Nephron (organoid): ENCODE measurements at regions not wholly inside any gene's neighbourhood (a gene's known extent, or its start where the extent isn't known, plus 50 kb on each side); places are given as distances from the start of the nearest gene placed in this dataset.

Experiments used
- H3K27ac Mint-ChIP-seq, 3 experiments: 2 replicates each; pipeline ENCODE4 v1.8.0; 2020; ENCODE audit warnings: mixed read lengths in 3 of 3, mild to moderate bottlenecking in 2 of 3, moderate library complexity in 1 of 3
- H3K27me3 Mint-ChIP-seq: 2 replicates; pipeline ENCODE4 v1.8.0; 2021; ENCODE audit warnings: low read depth, mild to moderate bottlenecking, moderate library complexity, mixed read lengths
- H3K36me3 Mint-ChIP-seq: 2 replicates; pipeline ENCODE4 v1.8.0; 2020; ENCODE audit warnings: low read depth, mixed read lengths
- H3K4me1 Mint-ChIP-seq: 2 replicates; pipeline ENCODE4 v1.8.0; 2020; ENCODE audit warnings: mixed read lengths
- H3K4me3 Mint-ChIP-seq, 3 experiments: 2 replicates each; pipeline ENCODE4 v1.8.0; 2020; ENCODE audit warnings: mild to moderate bottlenecking in 3 of 3, mixed read lengths in 3 of 3, moderate library complexity in 2 of 3
- H3K9me3 Mint-ChIP-seq: 2 replicates; pipeline ENCODE4 v1.8.0; 2020; ENCODE audit warnings: mixed read lengths
- TF ChIP-seq, protein P1 (sequence below), 3 experiments: fragments of 200-600 bp; sonication (generic); IDR thresholded peaks; one replicate each; pipeline ENCODE4 v1.5.0; 2021; ENCODE audit warnings: antibody characterized with exemption in 3 of 3; ENCODE audit not compliant: unreplicated experiment in 3 of 3

DNA sequence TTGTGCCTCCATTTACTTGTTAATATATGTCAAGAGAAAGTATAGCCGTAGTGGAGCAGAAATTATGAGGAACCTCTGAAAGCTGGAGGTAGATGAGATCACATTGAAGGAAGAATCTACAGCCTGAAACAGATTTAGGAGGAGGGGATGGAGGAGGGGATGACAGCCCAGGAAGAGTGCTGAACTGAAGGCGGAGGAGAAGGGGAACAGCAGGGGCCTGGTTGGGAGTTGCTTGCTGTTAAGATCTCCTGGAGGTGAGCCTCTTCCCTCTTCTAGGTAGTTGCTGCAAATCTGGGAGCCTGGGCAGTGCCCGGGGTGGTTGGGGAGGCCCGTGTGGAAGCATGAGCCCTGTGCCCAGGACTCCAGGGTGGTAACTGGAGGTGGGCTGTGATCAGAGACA, 111.8 kb upstream of the SEMA6A start:
- Mint-ChIP-seq H3K36me3 (no peaks in the 10 kb centered on the region), H3K9me3 (no peaks in the 10 kb centered on the region), H3K27ac (no peak overlapping the region), H3K4me1 (peaks cover 4% of the 10 kb centered on the region), H3K27me3 (no peaks in the 10 kb centered on the region), H3K4me3 (no peak overlapping the region)
- TF ChIP-seq, protein P1, sequence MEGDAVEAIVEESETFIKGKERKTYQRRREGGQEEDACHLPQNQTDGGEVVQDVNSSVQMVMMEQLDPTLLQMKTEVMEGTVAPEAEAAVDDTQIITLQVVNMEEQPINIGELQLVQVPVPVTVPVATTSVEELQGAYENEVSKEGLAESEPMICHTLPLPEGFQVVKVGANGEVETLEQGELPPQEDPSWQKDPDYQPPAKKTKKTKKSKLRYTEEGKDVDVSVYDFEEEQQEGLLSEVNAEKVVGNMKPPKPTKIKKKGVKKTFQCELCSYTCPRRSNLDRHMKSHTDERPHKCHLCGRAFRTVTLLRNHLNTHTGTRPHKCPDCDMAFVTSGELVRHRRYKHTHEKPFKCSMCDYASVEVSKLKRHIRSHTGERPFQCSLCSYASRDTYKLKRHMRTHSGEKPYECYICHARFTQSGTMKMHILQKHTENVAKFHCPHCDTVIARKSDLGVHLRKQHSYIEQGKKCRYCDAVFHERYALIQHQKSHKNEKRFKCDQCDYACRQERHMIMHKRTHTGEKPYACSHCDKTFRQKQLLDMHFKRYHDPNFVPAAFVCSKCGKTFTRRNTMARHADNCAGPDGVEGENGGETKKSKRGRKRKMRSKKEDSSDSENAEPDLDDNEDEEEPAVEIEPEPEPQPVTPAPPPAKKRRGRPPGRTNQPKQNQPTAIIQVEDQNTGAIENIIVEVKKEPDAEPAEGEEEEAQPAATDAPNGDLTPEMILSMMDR (IDR thresholded peaks at IDR 0.05; ENCODE audit: unreplicated experiment in 3 of 3), result no peak

DNA sequence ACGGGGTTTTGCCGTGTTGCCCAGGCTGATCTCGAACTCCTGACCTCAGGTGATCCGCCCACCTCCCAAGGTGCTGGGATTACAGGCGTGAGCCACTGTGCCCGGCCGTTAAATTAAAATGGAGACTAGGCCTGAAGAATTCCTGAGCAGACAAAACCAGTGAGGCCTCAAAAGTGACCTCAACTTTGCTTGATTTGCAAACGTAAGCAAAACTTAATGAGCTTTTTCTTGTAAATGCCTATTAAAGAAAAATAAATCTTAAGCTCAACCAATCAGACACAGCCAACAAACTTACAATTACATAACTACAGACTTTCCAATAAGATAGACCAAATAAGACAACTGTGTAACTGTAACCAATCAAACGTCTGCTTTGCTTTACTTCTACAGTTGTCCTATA, 111.3 kb upstream of the SEMA6A start:
- Mint-ChIP-seq H3K36me3 (no peaks in the 10 kb centered on the region), H3K27ac (no peak overlapping the region), H3K4me1 (peaks cover 8% of the 10 kb centered on the region), H3K4me3 (no peak overlapping the region), H3K27me3 (no peaks in the 10 kb centered on the region), H3K9me3 (no peaks in the 10 kb centered on the region)
- TF ChIP-seq, protein P1 (IDR thresholded peaks at IDR 0.05; ENCODE audit: unreplicated experiment in 3 of 3), result no peak

DNA sequence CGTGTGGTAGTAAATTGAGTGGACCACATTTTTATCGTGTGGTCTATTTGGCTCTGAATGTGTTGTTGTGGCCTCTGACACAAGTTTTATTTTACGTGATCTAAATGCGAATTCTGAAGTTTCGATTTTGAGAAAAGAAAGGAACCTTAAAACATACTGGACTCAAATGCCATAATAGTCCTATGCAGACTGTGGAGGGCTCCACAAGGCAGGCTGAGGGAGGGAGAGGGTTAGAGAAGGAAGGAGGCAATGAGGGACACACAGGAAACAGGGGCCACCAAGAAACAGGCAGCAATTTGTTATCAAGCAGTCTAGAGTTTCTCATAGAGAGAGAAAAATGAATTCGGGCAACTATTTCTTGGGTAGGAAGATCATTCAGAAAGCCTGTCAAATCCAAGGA, 110.4 kb upstream of the SEMA6A start:
- peaks cover 10% of the 10 kb centered on the region for H3K4me1 Mint-ChIP-seq
- H3K9me3 Mint-ChIP-seq, result no peaks in the 10 kb centered on the region
- H3K36me3 Mint-ChIP-seq, result no peaks in the 10 kb centered on the region
- no peak overlapping the region for H3K4me3 Mint-ChIP-seq
- H3K27ac Mint-ChIP-seq, result no peak overlapping the region
- TF ChIP-seq, protein P1 (IDR thresholded peaks at IDR 0.05; ENCODE audit: unreplicated experiment in 3 of 3), result no peak
- H3K27me3 Mint-ChIP-seq, result no peaks in the 10 kb centered on the region

DNA sequence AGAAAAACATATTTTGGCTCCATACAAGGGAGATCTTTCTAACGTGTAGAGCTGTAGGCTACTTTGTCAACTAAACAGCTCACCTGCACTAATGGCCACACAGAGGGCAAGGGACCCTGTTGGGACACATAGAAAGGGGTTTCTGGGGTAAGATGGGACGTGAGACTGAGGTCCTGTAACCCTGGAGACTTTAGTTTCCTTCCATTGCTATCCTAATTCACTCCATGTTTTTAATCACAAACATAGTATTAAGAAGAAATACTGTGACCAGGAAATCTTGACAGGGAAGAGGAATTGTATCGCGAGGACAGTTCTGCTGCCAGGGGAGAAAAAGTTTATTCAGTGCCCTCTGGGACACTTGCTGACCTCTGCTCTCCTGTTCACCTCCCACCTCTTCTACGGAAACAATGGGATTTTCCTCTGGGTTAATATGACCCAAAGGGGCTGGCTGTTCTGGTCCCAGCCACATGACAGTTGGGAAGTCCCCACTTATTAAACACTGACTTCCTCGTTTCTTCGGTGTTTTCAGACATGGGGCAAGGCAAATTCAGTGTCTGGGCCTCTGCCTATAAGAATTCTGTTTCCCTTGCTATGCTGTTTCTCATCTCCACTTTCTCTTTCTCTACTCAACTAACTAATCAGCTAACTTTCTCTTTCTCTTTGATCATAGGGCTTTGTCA, 106.9 kb upstream of the SEMA6A start:
- peaks cover 10% of the 10 kb centered on the region for H3K4me1 Mint-ChIP-seq
- H3K27ac Mint-ChIP-seq, result peak overlapping the region in 1 of 3 experiments; percentile 34
- H3K27me3 Mint-ChIP-seq, result no peaks in the 10 kb centered on the region
- H3K9me3 Mint-ChIP-seq, result no peaks in the 10 kb centered on the region
- TF ChIP-seq, protein P1 (IDR thresholded peaks at IDR 0.05; ENCODE audit: unreplicated experiment in 3 of 3), result no peak
- no peaks in the 10 kb centered on the region for H3K36me3 Mint-ChIP-seq
- no peak overlapping the region for H3K4me3 Mint-ChIP-seq

DNA sequence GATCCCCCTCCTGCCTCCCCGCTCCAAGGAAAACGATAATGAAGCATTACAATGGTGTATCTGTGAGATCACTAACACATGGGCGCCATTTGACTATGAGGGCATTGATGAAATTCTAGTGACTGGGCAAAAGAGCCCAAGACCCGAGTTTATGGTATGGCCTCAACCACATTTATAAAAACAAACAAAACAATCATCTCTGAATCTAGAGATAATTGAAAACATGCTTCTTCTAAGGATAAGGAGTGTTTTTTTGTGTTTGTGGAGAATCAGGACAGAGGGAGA, 100.9 kb upstream of the SEMA6A start:
- Mint-ChIP-seq H3K27me3 (peaks cover 3% of the 10 kb centered on the region), H3K4me1 (peaks cover 7% of the 10 kb centered on the region), H3K9me3 (no peaks in the 10 kb centered on the region), H3K4me3 (no peak overlapping the region), H3K27ac (peak overlapping the region in 1 of 3 experiments; percentile 44), H3K36me3 (no peaks in the 10 kb centered on the region)
- TF ChIP-seq, protein P1 (IDR thresholded peaks at IDR 0.05; ENCODE audit: unreplicated experiment in 3 of 3), result no peak

DNA sequence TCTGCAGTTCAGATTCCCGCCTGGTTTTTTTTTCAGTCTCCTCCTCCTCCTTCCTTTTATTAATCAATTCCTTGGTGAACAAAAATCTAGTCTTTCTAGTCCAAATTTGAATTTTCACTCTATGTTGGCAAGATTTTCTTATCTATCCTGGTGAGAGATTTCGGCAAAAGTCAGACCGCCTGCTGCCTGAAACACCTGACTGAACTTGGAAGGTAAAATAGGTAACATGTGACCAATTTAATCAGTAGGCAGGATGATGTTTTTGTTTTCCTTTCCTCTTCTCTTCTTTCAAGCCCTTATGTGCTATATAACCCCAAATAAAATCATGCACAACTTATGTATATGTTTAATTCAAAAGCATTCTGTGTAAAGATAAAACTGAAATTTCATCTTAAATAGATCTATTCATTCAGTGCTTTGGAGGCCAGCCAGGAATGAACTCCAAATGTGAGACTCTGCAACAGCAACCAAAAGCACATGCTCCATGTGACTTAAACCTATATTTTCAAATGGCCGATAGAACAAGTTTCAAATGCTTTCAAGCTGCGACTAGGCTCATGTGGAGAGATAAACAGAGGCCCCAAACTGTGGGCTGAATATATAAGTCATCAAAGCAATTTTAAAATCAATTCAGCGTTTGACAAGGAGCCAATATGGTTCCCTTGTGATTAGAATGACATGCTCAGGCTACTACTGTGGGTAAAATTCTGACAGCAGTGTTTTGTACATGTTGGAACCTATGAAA, 100.4 kb upstream of the SEMA6A start:
- TF ChIP-seq, protein P1 (IDR thresholded peaks at IDR 0.05; ENCODE audit: unreplicated experiment in 3 of 3), result no peak
- Mint-ChIP-seq H3K9me3 (no peaks in the 10 kb centered on the region), H3K36me3 (no peaks in the 10 kb centered on the region), H3K27me3 (peaks cover 3% of the 10 kb centered on the region), H3K4me1 (peaks cover 7% of the 10 kb centered on the region), H3K4me3 (no peak overlapping the region), H3K27ac (peak overlapping the region in 2 of 3 experiments; percentile 23 to 44)
